HG03095 (cell line): ENCODE measurements at regions not wholly inside any gene's neighbourhood (a gene's known extent, or its start where the extent isn't known, plus 50 kb on each side); places are given as distances from the start of the nearest gene placed in this dataset.

Source experiments
- ATAC-seq: cut with Tn5 transposase; IDR thresholded peaks from one replicate; pipeline ENCODE4 v1.9.1; 2021; ENCODE audit warnings: moderate library complexity; ENCODE audit not compliant: unreplicated experiment

GRCh38 chr18:64888956-64889355, 740.1 kb upstream of the LINC00305 start:
- no peak for ATAC-seq

DNA sequence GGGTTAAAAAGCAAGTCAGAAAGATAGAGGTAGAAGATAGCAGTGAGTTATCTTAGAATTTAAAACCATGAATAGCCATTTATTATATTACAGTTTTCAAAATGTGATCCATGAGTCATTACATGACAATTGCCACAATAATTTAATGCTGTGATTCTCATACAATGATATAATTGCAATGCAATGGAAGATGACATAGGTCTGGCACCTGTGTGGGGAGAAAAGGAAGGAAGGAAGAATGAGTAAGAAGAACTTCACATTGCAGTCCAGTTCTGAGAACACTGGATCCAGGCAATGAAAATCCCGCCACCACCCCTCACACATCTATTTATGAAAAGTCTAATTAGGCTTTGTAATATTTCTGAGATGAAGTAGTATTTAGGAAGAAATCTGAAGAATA, 738.1 kb upstream of the LINC00305 start:
- no peak for ATAC-seq

GRCh38 chr18:64882896-64883295, 734.0 kb upstream of the LINC00305 start:
- ATAC-seq = no peak

GRCh38 chr18:64876833-64877232, 727.9 kb upstream of the LINC00305 start:
- ATAC-seq = no peak

DNA sequence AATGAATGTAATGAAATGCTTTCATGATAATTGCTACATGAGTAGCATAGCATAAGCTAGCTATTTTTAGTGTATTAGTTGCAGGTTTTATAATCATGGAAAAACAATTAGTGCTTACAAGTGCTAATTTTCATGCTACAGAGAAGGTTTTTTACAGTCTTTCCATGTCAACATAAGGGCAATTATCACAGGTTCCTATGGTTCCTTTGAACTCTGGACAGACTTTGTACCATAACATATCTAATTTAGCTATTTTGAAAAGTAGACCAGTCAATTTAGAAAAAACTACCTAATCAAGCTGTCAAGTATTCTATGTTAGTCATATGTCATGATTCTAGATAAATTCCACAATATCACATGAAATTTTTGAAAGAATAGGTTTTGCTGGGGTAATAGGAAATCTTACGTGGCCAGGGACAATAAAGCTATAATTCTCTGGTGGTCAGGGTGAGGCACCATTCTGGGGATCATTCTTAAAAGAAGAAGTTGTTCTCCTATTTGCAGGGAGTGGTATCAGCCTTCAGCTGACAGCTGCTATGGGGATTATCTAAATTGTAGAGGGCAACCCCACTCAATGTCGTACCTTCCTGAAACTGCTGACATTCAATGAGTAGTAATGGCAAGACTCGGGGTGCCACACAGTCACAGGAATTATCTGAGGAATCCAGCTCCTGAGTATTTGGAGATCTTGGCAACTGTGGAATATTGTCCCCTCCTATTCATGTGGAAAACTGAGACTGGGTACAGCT, 724.0 kb upstream of the LINC00305 start:
- ATAC-seq = no peak

GRCh38 chr18:64854112-64854511, 705.2 kb upstream of the LINC00305 start:
- ATAC-seq = no peak

DNA sequence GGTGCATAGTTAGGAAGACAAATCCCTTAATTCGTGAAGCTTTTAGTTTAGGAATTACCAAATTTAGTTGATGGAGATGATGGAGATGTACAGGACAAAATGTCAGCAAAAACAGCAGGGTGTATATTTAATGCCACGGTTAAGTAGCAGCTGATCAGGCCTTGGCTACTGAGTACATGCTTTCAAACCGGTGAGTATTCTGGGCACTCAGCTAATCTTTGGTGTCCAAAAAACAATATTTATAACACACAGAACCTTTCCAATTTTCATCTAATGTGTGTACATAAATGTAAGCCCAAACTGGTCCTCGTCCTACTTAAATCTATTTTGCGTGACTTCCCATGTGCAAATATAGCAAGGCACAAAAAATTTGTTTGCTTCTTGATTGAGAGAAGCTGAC, 703.4 kb upstream of the LINC00305 start:
- no peak for ATAC-seq

DNA sequence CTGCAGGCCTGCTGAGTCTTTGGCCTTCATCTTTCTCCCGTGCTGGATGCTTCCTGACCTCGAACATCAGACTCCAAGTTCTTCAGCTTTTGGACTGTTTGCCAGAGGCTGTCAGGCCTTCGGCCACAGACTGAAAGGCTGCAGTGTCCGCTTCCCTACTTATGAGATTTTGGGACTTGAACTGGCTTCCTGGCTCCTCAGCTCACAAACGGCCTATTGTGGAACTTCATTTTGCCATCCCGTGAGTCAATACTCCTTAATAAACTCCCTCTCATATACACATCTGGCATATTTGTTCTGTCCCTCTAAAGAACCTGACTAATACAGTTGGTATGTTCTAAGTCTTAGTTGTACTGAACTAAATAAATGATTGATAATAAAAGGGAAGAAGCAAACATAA, 702.8 kb upstream of the LINC00305 start:
- ATAC-seq = no peak

GRCh38 chr18:64850791-64851190, 701.9 kb upstream of the LINC00305 start:
- ATAC-seq = no peak

DNA sequence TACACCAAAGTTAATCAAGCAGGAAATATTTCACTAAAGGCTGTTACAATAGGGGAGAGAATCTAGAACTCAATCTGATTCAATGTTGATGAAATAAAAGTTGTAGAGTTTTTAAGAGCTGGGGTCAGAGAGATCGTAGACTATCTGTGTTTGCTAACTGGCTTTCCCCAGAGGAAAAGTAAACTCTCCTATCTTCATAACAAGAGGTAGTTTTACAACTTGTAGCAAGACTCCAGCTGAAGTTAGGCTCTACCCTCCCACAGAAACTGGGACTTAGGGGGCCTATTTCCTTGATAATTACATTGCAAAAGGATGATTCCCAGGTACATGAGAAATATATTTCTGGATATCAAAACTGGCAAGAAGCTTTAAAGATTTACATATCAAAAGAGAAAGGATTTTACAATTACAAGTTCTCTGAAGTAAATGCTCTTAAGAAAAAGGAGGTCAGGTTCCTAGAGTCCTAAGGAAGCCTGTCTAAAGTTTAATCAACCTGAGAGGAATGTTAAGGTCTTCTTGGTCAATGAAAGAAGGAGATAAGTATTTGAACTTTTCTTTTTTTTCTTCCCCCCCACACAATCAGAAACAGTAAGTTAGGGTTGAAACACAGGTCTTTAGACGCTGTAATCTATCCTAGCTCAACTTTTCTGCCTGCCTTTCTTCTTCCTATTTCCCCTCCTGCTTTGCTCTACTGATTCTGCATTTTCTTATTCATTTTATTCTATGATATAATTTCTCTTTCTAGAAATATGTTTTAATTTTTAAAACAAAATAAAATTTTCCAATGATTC, 692.2 kb upstream of the LINC00305 start:
- ATAC-seq = no peak

GRCh38 chr18:64810354-64810753, 661.5 kb upstream of the LINC00305 start:
- ATAC-seq = no peak

GRCh38 chr18:64809801-64810200, 660.9 kb upstream of the LINC00305 start:
- no peak for ATAC-seq

GRCh38 chr18:64807560-64807959, 658.7 kb upstream of the LINC00305 start:
- no peak for ATAC-seq

- ATAC-seq = no peak
Measured at GRCh38 chr18:64806691-64807090, 657.8 kb upstream of the LINC00305 start.

- no peak for ATAC-seq
Measured at GRCh38 chr18:64806232-64806631, 657.3 kb upstream of the LINC00305 start.

DNA sequence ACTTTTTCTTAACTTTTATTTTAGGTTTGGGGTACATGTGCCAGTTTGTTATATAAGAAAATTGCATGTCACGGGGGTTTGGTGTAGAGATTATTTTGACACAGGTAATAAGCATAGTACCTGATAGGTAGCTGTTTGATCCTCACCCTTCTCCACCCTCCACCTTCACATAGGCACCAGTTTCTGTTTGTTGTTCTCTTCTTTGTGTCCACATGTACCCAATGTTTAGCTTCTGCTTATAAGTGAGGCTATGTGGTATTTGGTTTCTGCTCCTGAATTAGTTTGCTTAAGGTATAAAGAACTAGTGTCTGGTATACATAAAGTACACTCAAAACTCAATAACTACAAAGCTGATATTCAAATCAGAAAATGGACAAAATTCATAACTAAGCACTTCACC, 654.6 kb upstream of the LINC00305 start:
- ATAC-seq = no peak

DNA sequence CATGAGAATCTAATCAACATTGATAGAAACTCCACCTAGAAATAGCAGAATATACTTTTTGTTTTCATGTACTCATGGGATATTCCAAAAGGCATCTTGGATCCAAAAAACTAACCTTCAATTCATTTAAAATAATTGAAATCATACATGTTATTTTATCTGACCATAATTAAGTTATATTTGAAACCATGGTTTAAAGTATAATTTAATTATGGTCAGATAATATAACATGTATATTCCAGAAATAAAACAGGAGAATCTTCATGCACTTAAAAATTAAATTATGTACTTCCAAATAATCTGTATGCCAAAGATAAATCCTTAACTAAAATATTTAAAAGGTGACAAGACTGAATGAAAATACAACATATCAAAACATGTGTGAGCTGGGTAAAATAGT, 651.3 kb upstream of the LINC00305 start:
- no peak for ATAC-seq

DNA sequence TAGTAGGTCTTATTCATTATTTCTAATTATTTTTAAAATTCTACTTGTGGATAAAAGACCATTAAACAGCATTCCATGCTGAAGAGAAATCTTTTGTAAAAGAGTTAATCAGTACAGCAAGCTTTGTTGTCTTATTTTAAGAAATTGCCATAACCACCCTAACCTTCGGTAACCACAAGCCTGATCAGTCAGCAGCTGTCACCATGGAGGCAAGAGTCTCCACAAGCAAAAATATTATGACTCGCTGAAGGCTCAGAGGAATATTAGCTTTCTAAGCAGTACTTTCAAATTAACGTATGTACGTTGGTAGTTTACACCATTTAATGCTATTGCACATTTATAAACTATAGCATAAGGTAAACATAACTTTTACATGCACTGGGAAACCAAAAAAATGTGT, 650.5 kb upstream of the LINC00305 start:
- ATAC-seq = no peak

DNA sequence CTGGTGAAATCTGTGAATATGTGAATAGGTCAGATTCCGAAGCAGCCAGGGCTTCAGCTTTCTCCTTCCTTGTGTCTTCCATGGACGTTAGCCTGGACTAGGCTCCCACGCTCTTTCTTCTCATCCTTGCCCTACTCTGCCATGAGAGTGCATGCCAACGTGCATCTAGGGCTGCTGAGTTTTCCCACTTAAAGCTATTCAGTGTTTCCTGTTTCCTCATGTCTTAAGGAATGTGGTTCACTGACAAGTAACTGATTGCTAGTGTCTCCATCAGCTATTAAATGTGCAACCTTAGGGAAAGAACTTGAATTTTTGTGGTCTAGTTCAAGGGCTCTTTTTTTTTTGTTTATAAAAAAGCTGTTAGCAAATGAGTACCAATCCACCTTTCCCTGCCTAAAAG, 642.3 kb upstream of the LINC00305 start:
- ATAC-seq = no peak

GRCh38 chr18:64785686-64786085, 636.8 kb upstream of the LINC00305 start:
- no peak for ATAC-seq

DNA sequence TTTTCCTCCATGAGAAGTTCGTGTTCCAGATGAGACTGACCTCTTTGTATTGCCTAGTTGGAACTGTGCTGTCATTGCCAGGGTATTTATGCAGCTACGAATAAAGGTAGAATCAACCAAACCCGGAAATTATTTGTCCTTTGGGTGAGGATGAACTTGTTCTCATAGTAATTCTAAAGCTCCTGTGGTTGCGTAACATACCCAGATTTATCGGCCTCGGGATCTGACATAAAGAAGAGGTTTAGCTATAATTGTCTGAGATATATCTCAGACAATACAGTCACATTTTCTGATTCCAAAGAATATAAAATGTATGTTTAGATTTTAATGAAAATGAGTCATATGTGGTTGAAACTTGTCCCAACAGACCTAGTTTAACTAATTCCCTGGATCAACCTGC, 628.7 kb upstream of the LINC00305 start:
- no peak for ATAC-seq

DNA sequence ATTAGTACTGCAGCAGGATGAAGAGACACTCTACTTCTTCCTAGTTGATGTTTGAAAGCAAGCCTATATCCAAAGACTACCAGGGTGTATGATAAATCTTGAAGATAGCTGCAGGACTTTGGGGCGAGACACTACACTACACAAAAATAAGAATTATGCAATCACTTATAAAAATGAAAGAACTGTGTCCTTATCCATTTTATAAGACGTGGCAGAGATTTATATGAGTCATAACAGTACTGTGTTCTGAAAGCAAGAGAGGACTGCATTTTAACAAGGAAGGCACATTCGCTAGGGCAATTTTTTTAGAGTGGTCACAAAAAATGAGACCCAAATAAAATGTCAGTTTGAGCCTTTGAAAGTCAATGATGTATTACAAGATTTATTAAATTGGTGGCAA, 617.0 kb upstream of the LINC00305 start:
- no peak for ATAC-seq
